PC-3 (cell line): ENCODE measurements at regions not wholly inside any gene's neighbourhood (a gene's known extent, or its start where the extent isn't known, plus 50 kb on each side); places are given as distances from the start of the nearest gene placed in this dataset.

Experiments
- EZH2 ChIP-seq: fragments of 300-600 bp; sonication (generic); IDR thresholded peaks from one replicate; pipeline ENCODE4 v1.6.1; 2017; ENCODE audit warnings: antibody characterized with exemption, mild to moderate bottlenecking, low read length; ENCODE audit not compliant: unreplicated experiment
- TF ChIP-seq, protein P1 (sequence below): fragments of 300-600 bp; sonication (generic); conservative IDR thresholded peaks from 2 replicates; pipeline ENCODE4 v1.5.1; 2017; ENCODE audit warnings: antibody characterized with exemption, low read depth, mild to moderate bottlenecking, low read length

DNA sequence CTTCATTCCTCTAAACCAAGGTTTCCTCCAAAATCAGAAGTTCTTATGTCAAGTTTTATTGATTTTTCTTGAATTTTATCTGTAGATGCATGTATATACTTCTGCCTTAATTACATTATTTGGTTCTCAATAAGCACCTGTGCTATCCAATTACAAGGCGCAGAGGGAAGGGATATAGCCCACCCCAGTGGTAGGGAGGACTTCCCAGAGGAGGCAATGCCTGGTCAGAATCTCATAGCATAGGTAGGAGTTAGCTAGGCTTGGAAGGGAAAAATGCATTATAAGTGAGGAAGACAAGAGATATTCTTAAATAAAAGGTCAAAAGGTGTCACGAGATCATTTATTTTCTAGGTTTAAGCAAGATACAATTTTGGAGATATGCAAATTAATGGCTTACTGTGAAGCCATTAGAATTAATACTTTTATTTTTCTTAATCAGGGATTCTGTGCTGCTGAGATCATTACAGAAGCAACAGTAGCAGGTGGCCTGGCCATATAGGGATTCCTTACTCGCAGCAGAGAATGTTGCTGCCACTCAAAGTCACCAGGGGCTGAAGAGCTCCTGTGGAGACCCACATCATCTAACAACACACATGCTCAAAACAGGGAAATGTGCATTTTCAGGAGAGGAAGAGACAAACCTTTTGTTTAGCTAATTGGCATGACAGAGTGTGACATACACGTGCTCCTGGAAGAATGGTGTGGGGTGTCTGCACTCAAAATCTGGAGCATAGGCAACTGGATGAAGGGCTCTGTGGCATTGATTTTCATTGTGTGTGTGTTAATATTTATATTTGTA lies 178.3 kb downstream of the ATG4C start:
- TF ChIP-seq, protein P1, sequence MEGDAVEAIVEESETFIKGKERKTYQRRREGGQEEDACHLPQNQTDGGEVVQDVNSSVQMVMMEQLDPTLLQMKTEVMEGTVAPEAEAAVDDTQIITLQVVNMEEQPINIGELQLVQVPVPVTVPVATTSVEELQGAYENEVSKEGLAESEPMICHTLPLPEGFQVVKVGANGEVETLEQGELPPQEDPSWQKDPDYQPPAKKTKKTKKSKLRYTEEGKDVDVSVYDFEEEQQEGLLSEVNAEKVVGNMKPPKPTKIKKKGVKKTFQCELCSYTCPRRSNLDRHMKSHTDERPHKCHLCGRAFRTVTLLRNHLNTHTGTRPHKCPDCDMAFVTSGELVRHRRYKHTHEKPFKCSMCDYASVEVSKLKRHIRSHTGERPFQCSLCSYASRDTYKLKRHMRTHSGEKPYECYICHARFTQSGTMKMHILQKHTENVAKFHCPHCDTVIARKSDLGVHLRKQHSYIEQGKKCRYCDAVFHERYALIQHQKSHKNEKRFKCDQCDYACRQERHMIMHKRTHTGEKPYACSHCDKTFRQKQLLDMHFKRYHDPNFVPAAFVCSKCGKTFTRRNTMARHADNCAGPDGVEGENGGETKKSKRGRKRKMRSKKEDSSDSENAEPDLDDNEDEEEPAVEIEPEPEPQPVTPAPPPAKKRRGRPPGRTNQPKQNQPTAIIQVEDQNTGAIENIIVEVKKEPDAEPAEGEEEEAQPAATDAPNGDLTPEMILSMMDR = no peak
- no peak for TF ChIP-seq EZH2
